A673 (cell line): ENCODE measurements at regions not wholly inside any gene's neighbourhood (a gene's known extent, or its start where the extent isn't known, plus 50 kb on each side); places are given as distances from the start of the nearest gene placed in this dataset.

Experiments used
- BruUV-seq: library from RNA; stranded (reverse); fragments of 400-500 nt; replicated peaks from 2 replicates; lab custom pipeline; 2021; lab: Mats Ljungman, UMichigan
- CTCF ChIA-PET: fragments of 300-600 bp; sonication (Branson Sonifier 250); formaldehyde crosslinking; loops from one replicate; lab custom pipeline; 2022; ENCODE audit warnings: antibody characterized with exemption; lab: Charles Lee
- POLR2A ChIA-PET: fragments of 300-600 bp; sonication (Branson Sonifier 250); formaldehyde crosslinking; loops from one replicate; lab custom pipeline; 2022; ENCODE audit warnings: antibody characterized with exemption; ENCODE audit not compliant: low non-redundant PET; lab: Charles Lee
- DNase-seq: peaks from one replicate; pipeline ENCODE4 v3.0.0-alpha.2; 2015; ENCODE audit warnings: low spot score
- H3K27ac ChIP-seq: fragments of 200-600 bp; sonication (generic); 2 replicates; pipeline ENCODE4 v1.5.1; 2016; ENCODE audit warnings: mixed run types, low read depth, mild to moderate bottlenecking, mixed read lengths, antibody characterized with exemption, low read length; ENCODE audit not compliant: poor library complexity, severe bottlenecking
- H3K27me3 ChIP-seq: fragments of 200-600 bp; sonication (generic); replicated peaks from 2 replicates; pipeline ENCODE4 v1.6.1; 2017; ENCODE audit warnings: mixed run types, low read depth, mild to moderate bottlenecking, mixed read lengths, antibody characterized with exemption, low read length; ENCODE audit not compliant: insufficient read depth, poor library complexity
- H3K36me3 ChIP-seq: fragments of 200-600 bp; sonication (generic); 2 replicates; pipeline ENCODE4 v1.6.1; 2016; ENCODE audit warnings: mixed run types, mild to moderate bottlenecking, mixed read lengths, antibody characterized with exemption, low read length; ENCODE audit not compliant: insufficient read depth, poor library complexity, severe bottlenecking
- H3K4me1 ChIP-seq: fragments of 200-600 bp; sonication (generic); 2 replicates; pipeline ENCODE4 v1.6.1; 2017; ENCODE audit warnings: mixed run types, mild to moderate bottlenecking, mixed read lengths, antibody characterized with exemption, low read length; ENCODE audit not compliant: insufficient read depth, poor library complexity, severe bottlenecking
- H3K4me3 ChIP-seq: fragments of 200-600 bp; sonication (generic); 2 replicates; pipeline ENCODE4 v1.5.1; 2016; ENCODE audit warnings: low read depth, mixed run types, mild to moderate bottlenecking, mixed read lengths, low read length; ENCODE audit not compliant: poor library complexity, severe bottlenecking
- H3K9me3 ChIP-seq: fragments of 200-600 bp; sonication (generic); 2 replicates; pipeline ENCODE4 v1.6.1; 2016; ENCODE audit warnings: mixed run types, low read depth, mild to moderate bottlenecking, mixed read lengths, antibody characterized with exemption, low read length; ENCODE audit not compliant: poor library complexity, severe bottlenecking
- EZH2 ChIP-seq: fragments of 200-600 bp; sonication (generic); IDR thresholded peaks from 2 replicates; pipeline ENCODE4 v1.6.1; 2017; ENCODE audit warnings: borderline replicate concordance, low read depth, mild to moderate bottlenecking, mixed read lengths, antibody characterized with exemption, low read length; ENCODE audit not compliant: poor library complexity, severe bottlenecking
- intact Hi-C: fragments of 100-400 bp; cut with micrococcal nuclease; formaldehyde crosslinking; loops from one replicate; pipeline ENCODE4 v1.10.0; 2022; ENCODE audit not compliant: unreplicated experiment
- TF ChIP-seq, protein P1 (sequence below): fragments of 300-800, 200-600 bp; sonication (generic); conservative IDR thresholded peaks from 2 replicates; pipeline ENCODE4 v1.5.1; 2017; ENCODE audit warnings: low read depth, mild to moderate bottlenecking, antibody characterized with exemption, low read length, moderate library complexity, mixed read lengths

DNA sequence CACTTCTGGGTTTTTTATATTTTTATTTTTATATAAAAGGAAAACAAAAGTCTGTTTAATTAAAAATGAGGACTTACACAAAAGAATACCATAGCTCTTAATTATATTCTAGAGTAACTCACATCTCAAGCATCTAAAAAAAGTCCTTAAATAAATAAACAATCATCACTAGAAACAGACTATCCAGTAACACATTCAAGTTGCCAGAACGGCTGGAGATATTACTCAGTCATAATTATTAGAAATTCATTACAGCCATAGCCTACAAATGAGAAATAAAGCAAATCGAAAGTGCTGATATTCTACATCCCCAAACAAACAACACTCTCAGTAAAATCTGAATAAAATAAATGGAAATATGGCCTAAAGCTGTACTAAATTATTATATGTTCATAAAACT, 182.5 kb upstream of the C11orf58 start:
- H3K36me3 ChIP-seq: no peaks in the 10 kb centered on the region
- H3K4me1 ChIP-seq: no peaks in the 10 kb centered on the region
- intact Hi-C loops: no loop called here
- H3K27ac ChIP-seq: no peak overlapping the region
- H3K4me3 ChIP-seq: no peak overlapping the region
- no TSS peak for BruUV-seq
- no peaks in the 10 kb centered on the region for H3K27me3 ChIP-seq
- CTCF ChIA-PET: no interaction called here
- no peak for TF ChIP-seq EZH2
- TF ChIP-seq, protein P1, sequence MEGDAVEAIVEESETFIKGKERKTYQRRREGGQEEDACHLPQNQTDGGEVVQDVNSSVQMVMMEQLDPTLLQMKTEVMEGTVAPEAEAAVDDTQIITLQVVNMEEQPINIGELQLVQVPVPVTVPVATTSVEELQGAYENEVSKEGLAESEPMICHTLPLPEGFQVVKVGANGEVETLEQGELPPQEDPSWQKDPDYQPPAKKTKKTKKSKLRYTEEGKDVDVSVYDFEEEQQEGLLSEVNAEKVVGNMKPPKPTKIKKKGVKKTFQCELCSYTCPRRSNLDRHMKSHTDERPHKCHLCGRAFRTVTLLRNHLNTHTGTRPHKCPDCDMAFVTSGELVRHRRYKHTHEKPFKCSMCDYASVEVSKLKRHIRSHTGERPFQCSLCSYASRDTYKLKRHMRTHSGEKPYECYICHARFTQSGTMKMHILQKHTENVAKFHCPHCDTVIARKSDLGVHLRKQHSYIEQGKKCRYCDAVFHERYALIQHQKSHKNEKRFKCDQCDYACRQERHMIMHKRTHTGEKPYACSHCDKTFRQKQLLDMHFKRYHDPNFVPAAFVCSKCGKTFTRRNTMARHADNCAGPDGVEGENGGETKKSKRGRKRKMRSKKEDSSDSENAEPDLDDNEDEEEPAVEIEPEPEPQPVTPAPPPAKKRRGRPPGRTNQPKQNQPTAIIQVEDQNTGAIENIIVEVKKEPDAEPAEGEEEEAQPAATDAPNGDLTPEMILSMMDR: no peak
- no peak for DNase-seq
- H3K9me3 ChIP-seq: no peaks in the 10 kb centered on the region
- POLR2A ChIA-PET: no interaction called here

DNA sequence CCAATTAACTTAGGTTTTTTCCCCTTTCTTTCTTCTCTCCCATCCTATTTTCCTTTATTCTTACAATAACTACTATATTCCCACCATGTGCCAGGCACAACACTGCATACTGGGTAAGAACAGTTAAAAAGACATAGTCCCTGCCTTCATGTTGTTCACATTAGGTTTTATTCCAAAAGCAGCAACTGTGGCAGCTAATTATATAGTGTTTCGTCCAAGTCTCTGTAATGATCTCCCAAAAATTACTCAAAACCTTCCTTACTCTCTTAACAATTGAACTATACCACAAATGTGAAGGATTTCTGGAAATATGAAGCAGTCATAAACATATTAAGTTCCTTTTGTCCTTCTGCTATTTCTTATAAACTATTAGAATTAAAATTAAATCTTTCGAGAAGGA, 184.1 kb upstream of the C11orf58 start:
- intact Hi-C loops: no loop called here
- ChIA-PET POLR2A (no interaction called here), CTCF (no interaction called here)
- no peak for DNase-seq
- Histone ChIP-seq H3K4me3 (no peak overlapping the region), H3K9me3 (no peaks in the 10 kb centered on the region), H3K27me3 (no peaks in the 10 kb centered on the region), H3K36me3 (no peaks in the 10 kb centered on the region), H3K4me1 (no peaks in the 10 kb centered on the region), H3K27ac (no peak overlapping the region)
- no TSS peak for BruUV-seq
- no peak for TF ChIP-seq EZH2
- TF ChIP-seq, protein P1: no peak

GRCh38 chr11:16547879-16548278, 190.6 kb upstream of the C11orf58 start:
- Histone ChIP-seq H3K4me3 (no peak overlapping the region), H3K4me1 (no peaks in the 10 kb centered on the region), H3K9me3 (peaks cover 10% of the 10 kb centered on the region), H3K36me3 (no peaks in the 10 kb centered on the region), H3K27ac (no peak overlapping the region), H3K27me3 (no peaks in the 10 kb centered on the region)
- BruUV-seq: no TSS peak
- no peak for DNase-seq
- POLR2A ChIA-PET: no interaction called here
- intact Hi-C loops: no loop called here
- CTCF ChIA-PET: no interaction called here
- TF ChIP-seq, protein P1: no peak
- TF ChIP-seq EZH2: no peak
